RWPE2 (cell line): ENCODE measurements at regions not wholly inside any gene's neighbourhood (a gene's known extent, or its start where the extent isn't known, plus 50 kb on each side); places are given as distances from the start of the nearest gene placed in this dataset.

Experiments used
- ATAC-seq: fragments of 200-7000 bp; cut with Tn5 transposase; 3 replicates; pipeline ENCODE4 v1.9.1; 2021; ENCODE audit warnings: low read depth
- DNase-seq: peaks from one replicate; pipeline ENCODE4 v3.0.0-alpha.2; 2020; ENCODE audit warnings: low spot score
- H3K27ac ChIP-seq: fragments of 450-650 bp; 2 replicates; pipeline ENCODE4 v1.5.1; 2017; ENCODE audit warnings: mild to moderate bottlenecking; ENCODE audit not compliant: poor library complexity, severe bottlenecking
- H3K27me3 ChIP-seq: fragments of 250-450 bp; sonication (Bioruptor Pico); 2 replicates; pipeline ENCODE4 v1.5.1; 2021; ENCODE audit warnings: mild to moderate bottlenecking, moderate library complexity; ENCODE audit not compliant: insufficient read depth, poor library complexity, severe bottlenecking
- H3K36me3 ChIP-seq: fragments of 250-450 bp; sonication (Bioruptor Pico); 2 replicates; pipeline ENCODE4 v1.5.1; 2020; ENCODE audit warnings: low read depth, mild to moderate bottlenecking, moderate library complexity
- H3K4me1 ChIP-seq: fragments of 250-450 bp; sonication (Bioruptor Pico); 2 replicates; pipeline ENCODE4 v1.5.1; 2021; ENCODE audit warnings: mild to moderate bottlenecking, moderate library complexity; ENCODE audit not compliant: insufficient read depth, poor library complexity, severe bottlenecking
- H3K4me3 ChIP-seq: fragments of 250-450 bp; sonication (Bioruptor Pico); 2 replicates; pipeline ENCODE4 v1.5.1; 2021; ENCODE audit warnings: mild to moderate bottlenecking, moderate library complexity; ENCODE audit not compliant: severe bottlenecking
- H3K9me3 ChIP-seq: fragments of 250-450 bp; sonication (Bioruptor Pico); 2 replicates; pipeline ENCODE4 v1.5.1; 2021; ENCODE audit warnings: mild to moderate bottlenecking, moderate library complexity; ENCODE audit not compliant: severe bottlenecking
- TF ChIP-seq, protein P1 (sequence below): fragments of 450-650 bp; IDR thresholded peaks from one replicate; pipeline ENCODE4 v1.5.1; 2017; ENCODE audit warnings: mild to moderate bottlenecking, moderate library complexity; ENCODE audit not compliant: poor library complexity, severe bottlenecking

GRCh38 chr5:136689552-136689951 is 324.2 kb upstream of the TRPC7 start:
- H3K27me3 ChIP-seq = peaks cover 7% of the 10 kb centered on the region
- H3K4me1 ChIP-seq = no peaks in the 10 kb centered on the region
- no peaks in the 10 kb centered on the region for H3K36me3 ChIP-seq
- H3K4me3 ChIP-seq = no peak overlapping the region
- TF ChIP-seq, protein P1, sequence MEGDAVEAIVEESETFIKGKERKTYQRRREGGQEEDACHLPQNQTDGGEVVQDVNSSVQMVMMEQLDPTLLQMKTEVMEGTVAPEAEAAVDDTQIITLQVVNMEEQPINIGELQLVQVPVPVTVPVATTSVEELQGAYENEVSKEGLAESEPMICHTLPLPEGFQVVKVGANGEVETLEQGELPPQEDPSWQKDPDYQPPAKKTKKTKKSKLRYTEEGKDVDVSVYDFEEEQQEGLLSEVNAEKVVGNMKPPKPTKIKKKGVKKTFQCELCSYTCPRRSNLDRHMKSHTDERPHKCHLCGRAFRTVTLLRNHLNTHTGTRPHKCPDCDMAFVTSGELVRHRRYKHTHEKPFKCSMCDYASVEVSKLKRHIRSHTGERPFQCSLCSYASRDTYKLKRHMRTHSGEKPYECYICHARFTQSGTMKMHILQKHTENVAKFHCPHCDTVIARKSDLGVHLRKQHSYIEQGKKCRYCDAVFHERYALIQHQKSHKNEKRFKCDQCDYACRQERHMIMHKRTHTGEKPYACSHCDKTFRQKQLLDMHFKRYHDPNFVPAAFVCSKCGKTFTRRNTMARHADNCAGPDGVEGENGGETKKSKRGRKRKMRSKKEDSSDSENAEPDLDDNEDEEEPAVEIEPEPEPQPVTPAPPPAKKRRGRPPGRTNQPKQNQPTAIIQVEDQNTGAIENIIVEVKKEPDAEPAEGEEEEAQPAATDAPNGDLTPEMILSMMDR = no peak
- DNase-seq = no peak
- ATAC-seq = no peak
- peaks cover 9% of the 10 kb centered on the region for H3K9me3 ChIP-seq
- H3K27ac ChIP-seq = no peak overlapping the region

GRCh38 chr5:136686192-136686872 is 321.0 kb upstream of the TRPC7 start:
- Histone ChIP-seq H3K9me3 (peaks cover 9% of the 10 kb centered on the region), H3K36me3 (no peaks in the 10 kb centered on the region), H3K27me3 (peaks cover 11% of the 10 kb centered on the region), H3K4me3 (no peak overlapping the region), H3K27ac (no peak overlapping the region), H3K4me1 (no peaks in the 10 kb centered on the region)
- DNase-seq = no peak
- TF ChIP-seq, protein P1 = peak; percentile 82
- peak; percentile 86 for ATAC-seq

DNA sequence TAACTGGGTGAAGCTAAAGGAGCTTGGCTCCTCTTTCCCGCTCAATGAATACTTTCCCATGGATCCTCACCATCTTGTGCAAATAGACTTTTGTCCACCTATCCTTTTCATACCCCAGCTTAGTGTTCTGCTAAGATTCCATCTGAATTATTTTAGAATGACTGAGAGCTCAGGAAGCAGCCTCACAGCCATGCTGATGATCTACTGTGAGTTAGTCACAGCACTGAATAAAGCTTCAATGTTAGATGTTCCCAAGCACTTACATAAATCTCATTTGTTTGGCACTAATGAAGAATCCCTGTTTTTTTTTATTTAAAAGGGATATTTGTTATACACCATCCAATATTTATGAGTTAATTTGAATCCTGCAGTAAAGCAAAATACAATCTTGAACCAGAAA is 317.6 kb upstream of the TRPC7 start:
- Histone ChIP-seq H3K4me3 (no peak overlapping the region), H3K4me1 (no peaks in the 10 kb centered on the region), H3K27ac (no peak overlapping the region), H3K27me3 (peaks cover 18% of the 10 kb centered on the region), H3K9me3 (peaks cover 9% of the 10 kb centered on the region), H3K36me3 (no peaks in the 10 kb centered on the region)
- ATAC-seq = no peak
- no peak for DNase-seq
- TF ChIP-seq, protein P1 = no peak

- TF ChIP-seq, protein P1 = no peak
- Histone ChIP-seq H3K36me3 (no peaks in the 10 kb centered on the region), H3K27ac (no peak overlapping the region), H3K4me1 (no peaks in the 10 kb centered on the region), H3K4me3 (no peak overlapping the region), H3K9me3 (no peaks in the 10 kb centered on the region), H3K27me3 (peaks cover 18% of the 10 kb centered on the region)
- no peak for ATAC-seq
- no peak for DNase-seq
Observed at GRCh38 chr5:136679233-136679632, 313.9 kb upstream of the TRPC7 start.

- Histone ChIP-seq H3K27me3 (peaks cover 9% of the 10 kb centered on the region), H3K36me3 (no peaks in the 10 kb centered on the region), H3K4me3 (no peak overlapping the region), H3K27ac (no peak overlapping the region), H3K4me1 (no peaks in the 10 kb centered on the region), H3K9me3 (no peaks in the 10 kb centered on the region)
- no peak for DNase-seq
- TF ChIP-seq, protein P1 = no peak
- ATAC-seq = no peak
Observed at GRCh38 chr5:136677217-136677616, 311.9 kb upstream of the TRPC7 start.
